Astrocyte of the spinal cord (primary cell): ENCODE measurements at regions not wholly inside any gene's neighbourhood (a gene's known extent, or its start where the extent isn't known, plus 50 kb on each side); places are given as distances from the start of the nearest gene placed in this dataset.

Source experiments
- DNase-seq: peaks from one replicate; pipeline ENCODE4 v3.0.0; 2011; ENCODE audit warnings: low read depth, low spot score
- H3K4me3 ChIP-seq: 2 replicates; pipeline ENCODE4 v1.5.1; 2011; ENCODE audit warnings: low read depth, mild to moderate bottlenecking, low read length, moderate library complexity
- CTCF ChIP-seq: IDR thresholded peaks from 2 replicates; pipeline ENCODE4 v1.5.1; 2012; ENCODE audit warnings: low read depth, mild to moderate bottlenecking, low read length, inconsistent platforms
- in situ Hi-C: cut with HindIII; loops from 2 replicates; pipeline ENCODE4 v1.10.0; 2017; ENCODE audit warnings: low sequenced_read_pairs

DNA sequence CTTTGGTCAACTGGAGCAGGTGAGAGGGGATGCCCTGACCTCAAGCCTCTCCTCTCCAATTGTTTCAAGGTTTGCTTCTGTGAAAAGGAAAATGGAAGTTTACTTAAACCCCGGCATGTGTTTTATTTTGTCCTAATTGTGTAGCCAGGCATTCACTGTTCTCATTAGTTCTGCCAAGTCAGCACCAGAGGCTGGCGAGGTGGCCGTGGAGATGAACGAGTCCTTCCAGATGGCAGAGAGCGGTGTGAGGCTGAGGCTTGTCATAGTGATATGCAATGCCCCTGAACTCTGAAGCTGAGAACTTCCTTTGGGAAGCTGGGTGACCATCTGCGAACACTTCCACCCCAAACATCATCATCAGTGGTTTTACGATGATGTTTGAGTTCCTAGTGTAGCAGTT lies 199.6 kb downstream of the TJP1 start:
- no peak overlapping the region for H3K4me3 ChIP-seq
- in situ Hi-C loops = no loop called here
- no peak for DNase-seq
- no peak for TF ChIP-seq CTCF

DNA sequence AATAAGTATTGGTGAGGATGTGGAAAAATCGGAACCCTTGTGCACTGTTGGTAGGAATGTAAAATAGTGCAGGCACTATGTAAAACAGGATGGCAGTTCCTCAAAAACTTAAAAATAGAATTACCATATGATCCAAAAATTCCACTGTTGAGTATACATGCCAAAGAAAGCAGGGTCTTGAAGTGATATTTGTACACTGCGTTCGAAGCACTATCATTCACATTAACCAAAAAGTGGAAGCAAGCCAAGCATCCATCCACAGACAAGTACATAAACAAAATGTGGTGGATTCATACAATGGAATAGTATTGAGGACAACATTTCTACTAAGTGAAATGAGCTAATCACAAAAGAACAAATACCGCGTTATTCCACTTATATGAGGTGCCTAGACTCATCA lies 200.7 kb downstream of the TJP1 start:
- DNase-seq = no peak
- H3K4me3 ChIP-seq = no peak overlapping the region
- in situ Hi-C loops = no loop called here
- TF ChIP-seq CTCF = no peak

DNA sequence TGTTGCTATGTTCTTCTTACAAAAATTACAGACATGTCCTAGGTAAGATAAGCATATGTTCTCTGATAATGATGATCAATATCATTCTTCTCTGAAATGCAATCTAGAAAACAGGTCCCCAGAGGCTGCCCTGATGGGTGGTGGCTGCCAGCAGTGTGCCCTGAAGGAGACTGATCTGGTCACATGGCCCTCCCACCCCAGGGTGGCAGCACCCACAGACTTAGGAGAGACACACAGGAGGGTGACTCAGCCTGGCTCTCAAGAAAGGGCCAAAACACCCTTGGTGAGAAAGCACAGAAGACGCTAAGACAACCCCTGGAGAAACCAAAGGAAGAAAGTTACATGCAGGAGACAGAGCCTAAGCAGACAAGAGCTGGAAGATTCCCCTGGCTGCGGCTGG lies 203.7 kb downstream of the TJP1 start:
- H3K4me3 ChIP-seq = no peak overlapping the region
- DNase-seq = no peak
- in situ Hi-C loops = no loop called here
- no peak for TF ChIP-seq CTCF

GRCh38 chr15:29616512-29616911 lies 205.8 kb downstream of the TJP1 start:
- DNase-seq = no peak
- no peak for TF ChIP-seq CTCF
- in situ Hi-C loops = no loop called here
- H3K4me3 ChIP-seq = no peak overlapping the region

GRCh38 chr15:29615791-29616190 lies 206.5 kb downstream of the TJP1 start:
- no peak overlapping the region for H3K4me3 ChIP-seq
- DNase-seq = no peak
- in situ Hi-C loops = no loop called here
- TF ChIP-seq CTCF = no peak

- no peak for DNase-seq
- in situ Hi-C loops = no loop called here
- H3K4me3 ChIP-seq = no peak overlapping the region
- no peak for TF ChIP-seq CTCF
Observed at GRCh38 chr15:29613951-29614382, 208.3 kb downstream of the TJP1 start.

DNA sequence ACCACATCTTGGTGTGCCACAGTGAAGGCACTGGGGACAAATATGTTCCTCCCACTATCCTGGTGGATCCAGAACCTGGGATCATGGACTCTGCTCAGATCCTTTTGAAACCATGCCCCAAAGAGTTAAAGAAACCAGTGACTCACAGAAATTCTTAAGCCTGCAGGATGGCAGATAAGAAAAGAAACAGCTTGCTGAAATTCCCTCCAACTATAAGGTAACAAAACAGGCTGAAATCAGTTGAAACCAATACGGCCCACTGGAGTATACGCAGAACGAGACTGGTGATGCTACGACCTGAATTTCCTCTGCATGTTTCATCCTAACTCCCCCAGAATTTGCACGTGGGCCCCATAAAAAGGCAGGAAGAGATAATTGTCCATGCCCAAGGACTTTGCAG lies 209.6 kb downstream of the TJP1 start:
- TF ChIP-seq CTCF = no peak
- in situ Hi-C loops = no loop called here
- peak; percentile 71 for DNase-seq
- no peak overlapping the region for H3K4me3 ChIP-seq
